ENCODE measurements at regions not wholly inside any gene's neighbourhood (a gene's known extent, or its start where the extent isn't known, plus 50 kb on each side); places are given as distances from the start of the nearest gene placed in this dataset.

DNA sequence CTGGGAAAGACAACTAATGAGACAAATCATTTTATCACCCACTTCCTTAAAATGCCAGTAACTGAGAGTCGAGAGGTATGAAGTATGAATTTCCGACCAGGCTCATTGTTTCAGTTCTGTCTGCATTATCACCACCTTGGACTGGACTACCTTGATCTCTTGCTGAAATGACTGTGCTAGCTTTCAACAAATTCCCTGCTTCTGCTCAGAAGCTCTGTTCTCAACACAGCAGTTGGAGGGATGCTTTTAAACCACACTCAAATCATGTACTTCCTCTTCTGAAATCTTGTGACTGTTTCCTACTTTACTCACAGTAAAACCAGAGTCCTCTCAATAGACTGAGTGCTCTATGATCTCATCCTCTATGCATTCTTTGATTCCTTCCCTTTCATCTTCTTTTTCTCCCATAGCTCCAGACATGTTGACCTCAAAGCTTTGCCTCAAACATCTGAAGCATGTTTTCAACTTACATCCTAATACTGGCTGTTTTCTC is 195.8 kb downstream of the KCNJ2 start:
- H3K27me3 Mint-ChIP-seq (ENCODE audit: insufficient read depth, unreplicated experiment) = no peaks in the 10 kb centered on the region
- intact Hi-C loops (cut with micrococcal nuclease) = no loop called here
- peaks cover 6% of the 10 kb centered on the region for H3K4me1 Mint-ChIP-seq (ENCODE audit: insufficient read depth, unreplicated experiment)
- H3K36me3 Mint-ChIP-seq (ENCODE audit: insufficient read depth, unreplicated experiment) = no peaks in the 10 kb centered on the region
- no peaks in the 10 kb centered on the region for H3K9me3 Mint-ChIP-seq (ENCODE audit: unreplicated experiment)
- POLR2A ChIA-PET = interaction anchor here (0.6 to 0.8 kb wide), 2 partner anchors 9 to 37 kb away, joined by 3 read pairs; no protein-coding TSS in a partner anchor
- no TSS peak for BruUV-seq (replicated peaks)
- H3K27ac Mint-ChIP-seq (ENCODE audit: low read depth, unreplicated experiment) = no peak overlapping the region
- H3K4me3 Mint-ChIP-seq (ENCODE audit: unreplicated experiment) = no peak overlapping the region
- TF ChIP-seq, protein P1, sequence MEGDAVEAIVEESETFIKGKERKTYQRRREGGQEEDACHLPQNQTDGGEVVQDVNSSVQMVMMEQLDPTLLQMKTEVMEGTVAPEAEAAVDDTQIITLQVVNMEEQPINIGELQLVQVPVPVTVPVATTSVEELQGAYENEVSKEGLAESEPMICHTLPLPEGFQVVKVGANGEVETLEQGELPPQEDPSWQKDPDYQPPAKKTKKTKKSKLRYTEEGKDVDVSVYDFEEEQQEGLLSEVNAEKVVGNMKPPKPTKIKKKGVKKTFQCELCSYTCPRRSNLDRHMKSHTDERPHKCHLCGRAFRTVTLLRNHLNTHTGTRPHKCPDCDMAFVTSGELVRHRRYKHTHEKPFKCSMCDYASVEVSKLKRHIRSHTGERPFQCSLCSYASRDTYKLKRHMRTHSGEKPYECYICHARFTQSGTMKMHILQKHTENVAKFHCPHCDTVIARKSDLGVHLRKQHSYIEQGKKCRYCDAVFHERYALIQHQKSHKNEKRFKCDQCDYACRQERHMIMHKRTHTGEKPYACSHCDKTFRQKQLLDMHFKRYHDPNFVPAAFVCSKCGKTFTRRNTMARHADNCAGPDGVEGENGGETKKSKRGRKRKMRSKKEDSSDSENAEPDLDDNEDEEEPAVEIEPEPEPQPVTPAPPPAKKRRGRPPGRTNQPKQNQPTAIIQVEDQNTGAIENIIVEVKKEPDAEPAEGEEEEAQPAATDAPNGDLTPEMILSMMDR (IDR thresholded peaks at IDR 0.05; ENCODE audit: unreplicated experiment) = no peak
- DNase-seq (ENCODE audit: unreplicated experiment) = no peak
- CTCF ChIA-PET = no interaction called here

DNA sequence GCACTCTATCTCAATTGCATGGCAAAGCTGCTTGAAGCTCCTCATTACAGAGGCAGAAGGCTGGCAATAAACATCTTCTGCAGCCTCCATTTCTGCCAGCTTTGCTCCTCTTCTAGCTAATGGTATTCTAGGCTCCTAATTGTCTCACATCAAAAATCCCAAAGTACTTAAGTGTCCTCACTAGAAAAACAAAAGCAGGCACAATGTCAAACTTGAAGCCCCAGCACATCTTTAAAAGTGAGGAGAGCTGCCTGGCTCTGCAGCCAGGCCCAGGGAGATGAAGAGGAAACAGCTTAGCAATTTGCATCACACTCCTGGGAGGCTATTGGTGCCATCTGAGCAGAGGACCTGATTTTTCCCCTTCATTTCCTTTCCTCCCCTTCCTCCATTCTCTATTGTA is 197.1 kb downstream of the KCNJ2 start:
- TF ChIP-seq, protein P1 (IDR thresholded peaks at IDR 0.05; ENCODE audit: unreplicated experiment) = no peak
- Mint-ChIP-seq H3K4me3 (ENCODE audit: unreplicated experiment) (no peak overlapping the region), H3K36me3 (ENCODE audit: insufficient read depth, unreplicated experiment) (no peaks in the 10 kb centered on the region), H3K27me3 (ENCODE audit: insufficient read depth, unreplicated experiment) (no peaks in the 10 kb centered on the region), H3K27ac (ENCODE audit: low read depth, unreplicated experiment) (no peak overlapping the region), H3K4me1 (ENCODE audit: insufficient read depth, unreplicated experiment) (peaks cover 6% of the 10 kb centered on the region), H3K9me3 (ENCODE audit: unreplicated experiment) (no peaks in the 10 kb centered on the region)
- POLR2A ChIA-PET = interaction anchor here (0.9 kb wide), 1 partner anchor 10 kb away, joined by 3 read pairs; no protein-coding TSS in a partner anchor
- CTCF ChIA-PET = no interaction called here
- intact Hi-C loops (cut with micrococcal nuclease) = no loop called here
- BruUV-seq (replicated peaks) = no TSS peak
- no peak for DNase-seq (ENCODE audit: unreplicated experiment)

DNA sequence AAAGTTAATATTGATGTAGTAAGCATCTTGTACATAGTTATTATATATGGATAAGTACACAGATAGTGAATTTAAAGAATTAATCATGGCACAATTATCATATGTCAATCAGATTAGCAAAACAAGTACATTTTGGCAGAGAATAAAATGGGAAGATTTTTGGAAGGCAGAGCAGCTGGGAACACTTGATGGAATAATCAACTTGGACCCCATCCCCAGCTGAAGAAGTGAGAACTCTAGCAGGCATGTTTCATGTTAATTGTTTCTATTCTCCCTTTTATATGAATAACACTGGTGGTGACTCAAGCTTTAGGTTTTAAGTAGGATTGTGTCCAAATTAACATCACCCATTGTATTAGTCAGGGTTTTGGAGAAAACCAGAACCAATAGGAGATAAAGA is 198.7 kb downstream of the KCNJ2 start:
- ChIA-PET CTCF (no interaction called here), POLR2A (interaction anchor here (1.2 kb wide), 1 partner anchor 15 kb away, joined by 5 read pairs; no protein-coding TSS in a partner anchor)
- TF ChIP-seq, protein P1 (IDR thresholded peaks at IDR 0.05; ENCODE audit: unreplicated experiment) = no peak
- no peak for DNase-seq (ENCODE audit: unreplicated experiment)
- intact Hi-C loops (cut with micrococcal nuclease) = no loop called here
- no peaks in the 10 kb centered on the region for H3K27me3 Mint-ChIP-seq (ENCODE audit: insufficient read depth, unreplicated experiment)
- no peak overlapping the region for H3K4me3 Mint-ChIP-seq (ENCODE audit: unreplicated experiment)
- peaks cover 6% of the 10 kb centered on the region for H3K4me1 Mint-ChIP-seq (ENCODE audit: insufficient read depth, unreplicated experiment)
- no peaks in the 10 kb centered on the region for H3K9me3 Mint-ChIP-seq (ENCODE audit: unreplicated experiment)
- H3K27ac Mint-ChIP-seq (ENCODE audit: low read depth, unreplicated experiment) = no peak overlapping the region
- BruUV-seq (replicated peaks) = no TSS peak
- H3K36me3 Mint-ChIP-seq (ENCODE audit: insufficient read depth, unreplicated experiment) = no peaks in the 10 kb centered on the region

DNA sequence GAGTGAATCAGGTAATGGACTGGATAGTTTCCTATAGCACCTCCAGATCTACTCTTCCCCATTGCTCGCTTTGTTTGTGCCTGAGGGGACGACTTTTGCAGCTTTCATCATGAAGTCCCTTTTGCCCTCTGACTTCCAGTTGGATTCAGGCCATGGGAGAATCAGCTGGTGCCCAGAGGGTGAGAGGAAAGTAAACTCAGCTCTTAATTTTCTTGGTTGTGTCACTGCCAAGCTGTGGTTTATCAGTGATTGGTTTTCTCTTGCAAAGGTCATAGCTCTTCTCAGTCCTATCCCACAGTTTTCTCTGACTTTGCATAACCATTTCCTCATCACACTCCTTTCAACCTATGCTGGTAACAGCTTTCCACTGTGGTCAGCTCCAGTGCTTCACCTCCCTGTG is 200.1 kb downstream of the KCNJ2 start:
- H3K36me3 Mint-ChIP-seq (ENCODE audit: insufficient read depth, unreplicated experiment) = no peaks in the 10 kb centered on the region

More for the DNA sequence above, 200.1 kb downstream of the KCNJ2 start:
- TF ChIP-seq, protein P1 (IDR thresholded peaks at IDR 0.05; ENCODE audit: unreplicated experiment) = no peak
- H3K27ac Mint-ChIP-seq (ENCODE audit: low read depth, unreplicated experiment) = no peak overlapping the region
- DNase-seq (ENCODE audit: unreplicated experiment) = peak; percentile 44
- POLR2A ChIA-PET = no interaction called here
- peaks cover 6% of the 10 kb centered on the region for H3K4me1 Mint-ChIP-seq (ENCODE audit: insufficient read depth, unreplicated experiment)
- H3K4me3 Mint-ChIP-seq (ENCODE audit: unreplicated experiment) = no peak overlapping the region
- no TSS peak for BruUV-seq (replicated peaks)
- CTCF ChIA-PET = interaction anchor here (0.7 kb wide), 1 partner anchor 98 kb away, joined by 3 read pairs; no protein-coding TSS in a partner anchor
- no peaks in the 10 kb centered on the region for H3K9me3 Mint-ChIP-seq (ENCODE audit: unreplicated experiment)
- intact Hi-C loops (cut with micrococcal nuclease) = no loop called here
- no peaks in the 10 kb centered on the region for H3K27me3 Mint-ChIP-seq (ENCODE audit: insufficient read depth, unreplicated experiment)

Measured in MCF 10A (cell line).